ENCODE measurements at regions not wholly inside any gene's neighbourhood (a gene's known extent, or its start where the extent isn't known, plus 50 kb on each side); places are given as distances from the start of the nearest gene placed in this dataset.

GRCh38 chr13:57345526-57345925 lies 178.5 kb downstream of the PRR20E start:
- TF ChIP-seq CTCF (IDR thresholded peaks at IDR 0.05; ENCODE audit: insufficient read depth, low read length, poor library complexity, severe bottlenecking) (no peak), EZH2phosphoT487 (conservative IDR thresholded peaks at IDR 0.05; ENCODE audit: low read length) (no peak)
